H1 (cell line): ENCODE measurements at regions not wholly inside any gene's neighbourhood (a gene's known extent, or its start where the extent isn't known, plus 50 kb on each side); places are given as distances from the start of the nearest gene placed in this dataset.
"Not testable (repeated sequence)": the region's sequence is repeated elsewhere in the genome, so short reads cannot be mapped to it uniquely, and the experiment has no call there.

Experiments
- CTCF ChIA-PET: fragments of 300-600 bp; sonication (Branson Sonifier 250); formaldehyde crosslinking; loops from one replicate; lab custom pipeline; 2021; ENCODE audit not compliant: partially characterized antibody; lab: Charles Lee
- POLR2A ChIA-PET: fragments of 300-600 bp; sonication (Branson Sonifier 250); formaldehyde crosslinking; loops from one replicate; lab custom pipeline; 2021; ENCODE audit warnings: inconsistent platforms; ENCODE audit not compliant: partially characterized antibody; lab: Charles Lee
- DNase-seq, 2 experiments: peaks; one replicate each; pipeline versions ENCODE4 v3.0.0 to v3.0.0-alpha.2; 2010 to 2022; ENCODE audit warnings: low spot score in 2 of 2, low read depth in 1 of 2, mixed read lengths in 1 of 2
- FAIRE-seq: peaks from 2 replicates; lab custom pipeline; 2011; peaks lifted over from hg19 to GRCh38; lab: Jason Lieb, UNC
- H2AFZ ChIP-seq: 2 replicates; pipeline ENCODE4 v1.8.1; 2012; ENCODE audit warnings: low read length, inconsistent platforms
- H2AK5ac ChIP-seq: 2 replicates; pipeline ENCODE4 v1.6.1; 2013; ENCODE audit warnings: low read depth, low read length
- H2BK120ac ChIP-seq: replicated peaks from 2 replicates; pipeline ENCODE3; 2013; ENCODE audit warnings: low read depth, low read length, inconsistent platforms
- H2BK12ac ChIP-seq: 2 replicates; pipeline ENCODE4 v1.6.1; 2013; ENCODE audit warnings: low read depth, low read length
- H2BK15ac ChIP-seq: 2 replicates; pipeline ENCODE4 v1.6.1; 2013; ENCODE audit warnings: low read length
- H2BK20ac ChIP-seq: 2 replicates; pipeline ENCODE4 v1.6.1; 2013; ENCODE audit warnings: low read length
- H2BK5ac ChIP-seq: 2 replicates; pipeline ENCODE4 v1.6.1; 2013; ENCODE audit warnings: low read depth, low read length
- H3K14ac ChIP-seq: 2 replicates; pipeline ENCODE4 v1.6.1; 2013; ENCODE audit warnings: inconsistent platforms; ENCODE audit not compliant: insufficient read length
- H3K18ac ChIP-seq: 2 replicates; pipeline ENCODE4 v1.6.1; 2013; ENCODE audit warnings: low read length; ENCODE audit errors: extremely low read depth
- H3K23ac ChIP-seq: 2 replicates; pipeline ENCODE4 v1.6.1; 2013; ENCODE audit warnings: inconsistent platforms; ENCODE audit not compliant: insufficient read length
- H3K23me2 ChIP-seq: 2 replicates; pipeline ENCODE4 v1.6.1; 2013; ENCODE audit warnings: low read depth, low read length
- H3K27ac ChIP-seq: 2 replicates; pipeline ENCODE4 v1.6.1; 2011; ENCODE audit warnings: low read depth, low read length, inconsistent platforms
- H3K27me3 ChIP-seq, 4 experiments: replicated peaks in 1 of 4; 1 replicate in 1 of 4; 2 replicates in 3 of 4; pipeline versions ENCODE4 v1.6.1 to v1.8.1; 2011 to 2013; ENCODE audit warnings: low read length in 3 of 4, mild to moderate bottlenecking in 3 of 4, inconsistent platforms in 2 of 4, mixed read lengths in 2 of 4, moderate library complexity in 1 of 4; ENCODE audit not compliant: control insufficient read depth in 3 of 4, insufficient read depth in 3 of 4; ENCODE audit errors: extremely low read depth in 1 of 4
- H3K36me3 ChIP-seq, 4 experiments: 2 replicates each; pipeline versions ENCODE4 v1.6.1 to v1.8.1; 2011 to 2013; ENCODE audit warnings: mild to moderate bottlenecking in 4 of 4, low read length in 3 of 4, moderate library complexity in 2 of 4, control low read depth in 1 of 4, inconsistent platforms in 1 of 4; ENCODE audit not compliant: insufficient read depth in 4 of 4, control insufficient read depth in 2 of 4
- H3K4ac ChIP-seq: replicated peaks from 2 replicates; pipeline ENCODE3; 2013; ENCODE audit warnings: low read length, low read depth, mixed read lengths, inconsistent platforms; ENCODE audit not compliant: insufficient read length
- H3K4me1 ChIP-seq, 4 experiments: replicated peaks in 1 of 4; 1 replicate in 1 of 4; 2 replicates in 3 of 4; pipeline versions ENCODE4 v1.6.1 to v1.8.1; 2011 to 2013; ENCODE audit warnings: low read length in 3 of 4, inconsistent platforms in 2 of 4, mixed read lengths in 1 of 4; ENCODE audit not compliant: insufficient read depth in 4 of 4, control insufficient read depth in 3 of 4
- H3K4me2 ChIP-seq, 2 experiments: 2 replicates each; pipeline versions ENCODE4 v1.6.1 to v1.8.1; 2011 to 2013; ENCODE audit warnings: low read depth in 2 of 2, low read length in 2 of 2, control low read depth in 1 of 2, inconsistent platforms in 1 of 2, mild to moderate bottlenecking in 1 of 2; ENCODE audit not compliant: insufficient read depth in 1 of 2
- H3K4me3 ChIP-seq, 4 experiments: fragments of 200-600, 300-600 bp in 1 of 4; sonication (generic), shearing (Covaris generic), sonication (Bioruptor Twin) in 1 of 4; 2 replicates each; pipeline versions ENCODE4 v1.5.1 to v1.8.1; 2011 to 2016; ENCODE audit warnings: low read length in 4 of 4, low read depth in 3 of 4, control low read depth in 2 of 4, inconsistent platforms in 2 of 4, mild to moderate bottlenecking in 2 of 4, mixed read lengths in 1 of 4, moderate library complexity in 1 of 4; ENCODE audit not compliant: insufficient read depth in 2 of 4; ENCODE audit errors: extremely low read depth in 1 of 4
- H3K56ac ChIP-seq: replicated peaks from 2 replicates; pipeline ENCODE3; 2013; ENCODE audit warnings: low read depth, mild to moderate bottlenecking, mixed read lengths, low read length, inconsistent platforms; ENCODE audit not compliant: insufficient read length
- H3K79me1 ChIP-seq: 2 replicates; pipeline ENCODE4 v1.6.1; 2013; ENCODE audit warnings: low read depth, low read length, control low read depth
- H3K79me2 ChIP-seq, 2 experiments: 2 replicates each; pipeline versions ENCODE4 v1.6.1 to v1.8.1; 2012 to 2013; ENCODE audit warnings: low read length in 2 of 2, mild to moderate bottlenecking in 2 of 2, inconsistent platforms in 1 of 2; ENCODE audit not compliant: insufficient read depth in 2 of 2, control insufficient read depth in 1 of 2
- H3K9ac ChIP-seq, 4 experiments: replicated peaks in 1 of 4; 1 replicate in 1 of 4; 2 replicates in 3 of 4; pipeline versions ENCODE4 v1.6.1 to v1.8.1; 2011 to 2013; ENCODE audit warnings: low read depth in 3 of 4, low read length in 3 of 4, control low read depth in 2 of 4, mild to moderate bottlenecking in 2 of 4, moderate library complexity in 2 of 4, inconsistent platforms in 1 of 4; ENCODE audit errors: extremely low read depth in 1 of 4
- H3K9me3 ChIP-seq, 2 experiments: 2 replicates each; pipeline versions ENCODE4 v1.6.1 to v1.8.1; 2012 to 2013; ENCODE audit warnings: mild to moderate bottlenecking in 2 of 2, moderate library complexity in 2 of 2, control low read depth in 1 of 2, inconsistent platforms in 1 of 2, low read depth in 1 of 2, low read length in 1 of 2, mixed read lengths in 1 of 2; ENCODE audit not compliant: insufficient read depth in 2 of 2
- H4K20me1 ChIP-seq, 2 experiments: replicated peaks in 1 of 2; 2 replicates each; pipeline versions ENCODE3 to v1.8.1; 2011 to 2013; ENCODE audit warnings: inconsistent platforms in 2 of 2, low read length in 2 of 2, mild to moderate bottlenecking in 1 of 2; ENCODE audit not compliant: insufficient read depth in 2 of 2, control insufficient read depth in 1 of 2
- H4K5ac ChIP-seq: 2 replicates; pipeline ENCODE4 v1.6.1; 2013; ENCODE audit warnings: low read length, low read depth, mixed read lengths, inconsistent platforms; ENCODE audit not compliant: insufficient read length
- H4K8ac ChIP-seq: 2 replicates; pipeline ENCODE4 v1.8.0; 2013; ENCODE audit warnings: mild to moderate bottlenecking, moderate library complexity, low read length, inconsistent platforms; ENCODE audit not compliant: insufficient read depth; ENCODE audit errors: extremely low read depth
- H4K91ac ChIP-seq: replicated peaks from 2 replicates; pipeline ENCODE3; 2013; ENCODE audit warnings: low read length, mixed read lengths, inconsistent platforms; ENCODE audit not compliant: insufficient read length
- ATF2 ChIP-seq: IDR thresholded peaks from 2 replicates; pipeline ENCODE4 v1.6.1; 2012; ENCODE audit warnings: low read length, inconsistent platforms
- CEBPB ChIP-seq: IDR thresholded peaks from 2 replicates; pipeline ENCODE4 v1.6.1; 2012; ENCODE audit warnings: low read depth, low read length
- FOSL1 ChIP-seq: IDR thresholded peaks from 2 replicates; pipeline ENCODE4 v1.6.1; 2011; ENCODE audit warnings: mild to moderate bottlenecking, low read depth, low read length, moderate library complexity; ENCODE audit not compliant: insufficient read depth
- HDAC2 ChIP-seq, 2 experiments: fragments of 300-600 bp in 1 of 2; sonication (generic) in 1 of 2; IDR thresholded peaks; 2 replicates each; pipeline ENCODE4 v1.6.1; 2011 to 2012; ENCODE audit warnings: low read depth in 2 of 2, low read length in 2 of 2, mild to moderate bottlenecking in 2 of 2, moderate library complexity in 2 of 2, borderline replicate concordance in 1 of 2, inconsistent platforms in 1 of 2
- KDM1A ChIP-seq: fragments of 200-600, 300-600 bp; sonication (generic); IDR thresholded peaks from 2 replicates; pipeline ENCODE4 v1.7.1; 2016; ENCODE audit warnings: mild to moderate bottlenecking, low read length, borderline replicate concordance
- RAD21 ChIP-seq, 2 experiments: IDR thresholded peaks in 1 of 2; conservative IDR thresholded peaks in 1 of 2; 2 replicates each; pipeline ENCODE4 v1.6.1; 2011; ENCODE audit warnings: low read depth in 2 of 2, low read length in 2 of 2, improper control_type of control experiment in 1 of 2, inconsistent platforms in 1 of 2, mild to moderate bottlenecking in 1 of 2, moderate library complexity in 1 of 2
- SAP30 ChIP-seq: fragments of 300-600 bp; sonication (generic); IDR thresholded peaks from 2 replicates; pipeline ENCODE4 v1.7.1; 2012; ENCODE audit warnings: low read length, moderate library complexity, mild to moderate bottlenecking, inconsistent platforms; ENCODE audit not compliant: insufficient read depth, insufficient replicate concordance
- SIRT6 ChIP-seq: IDR thresholded peaks from one replicate; pipeline ENCODE4 v1.7.1; 2012; ENCODE audit warnings: low read length, inconsistent platforms
- SP4 ChIP-seq: IDR thresholded peaks from 2 replicates; pipeline ENCODE4 v1.6.1; 2012; ENCODE audit warnings: low read length, inconsistent platforms
- WGBS, 2 experiments: shearing (Covaris generic) in 1 of 2; methylation state at CpG; one replicate each; pipeline versions ENCODE4 v1.1.6 to v1.1.7; 2013 to 2015; ENCODE audit warnings: low lambda C conversion rate in 2 of 2, mixed read lengths in 2 of 2, inconsistent platforms in 1 of 2, low coverage in 1 of 2, missing lambda C conversion rate in 1 of 2; ENCODE audit not compliant: insufficient replicate concordance in 2 of 2, insufficient coverage in 1 of 2, insufficient read length in 1 of 2; ENCODE audit errors: extremely low coverage in 1 of 2, missing lambda C conversion rate in 1 of 2; 5-methylcytosine and 5-hydroxymethylcytosine counted together

GRCh38 chr13:46468570-46469463 lies 81.8 kb upstream of the RUBCNL start (continued):
- no peak for TF ChIP-seq ATF2
- no peak for TF ChIP-seq RAD21 (IDR thresholded peaks at IDR 0.05 in 1 of 2, conservative IDR thresholded peaks at IDR 0.05 in 1 of 2; ENCODE audit: low read depth in 2 of 2, low read length in 2 of 2)
- no peak for TF ChIP-seq SIRT6
- no peak for TF ChIP-seq SAP30
- TF ChIP-seq CEBPB = no peak
- TF ChIP-seq KDM1A = no peak
- TF ChIP-seq SP4 = no peak
- no peak for TF ChIP-seq FOSL1
- no peak for TF ChIP-seq HDAC2 (IDR thresholded peaks at IDR 0.05; ENCODE audit: borderline replicate concordance in 1 of 2, low read depth in 2 of 2, low read length in 2 of 2)

GRCh38 chr13:46467694-46468093 lies 80.6 kb upstream of the RUBCNL start:
- H2BK120ac ChIP-seq, FAIRE-seq, H3K79me1 ChIP-seq, H4K20me1 ChIP-seq, H4K5ac ChIP-seq, H2BK5ac ChIP-seq, H3K9me3 ChIP-seq, H3K9ac ChIP-seq, H3K18ac ChIP-seq, H3K4me1 ChIP-seq, H3K4me2 ChIP-seq, DNase-seq, H3K79me2 ChIP-seq, H3K4ac ChIP-seq, H3K23me2 ChIP-seq, H2BK20ac ChIP-seq, H2AFZ ChIP-seq, H2BK12ac ChIP-seq, H3K27me3 ChIP-seq, H3K23ac ChIP-seq, H3K14ac ChIP-seq, H3K4me3 ChIP-seq, POLR2A ChIA-PET, H2BK15ac ChIP-seq, H4K8ac ChIP-seq, H2AK5ac ChIP-seq, CTCF ChIA-PET, H4K91ac ChIP-seq, H3K36me3 ChIP-seq, H3K27ac ChIP-seq, H3K56ac ChIP-seq: not testable (repeated sequence)
- WGBS, 2 experiments = 94% methylated on average over 9 of the region's 10 CpGs; no CpG with 5 or more reads in 1 of the 2 experiments
